Limb (tissue), 2 donors: ENCODE measurements at regions not wholly inside any gene's neighbourhood (a gene's known extent, or its start where the extent isn't known, plus 50 kb on each side); places are given as distances from the start of the nearest gene placed in this dataset.
"Not testable (repeated sequence)": the region's sequence is repeated elsewhere in the genome, so short reads cannot be mapped to it uniquely, and the experiment has no call there.

Experiments used
- DNase-seq, 2 donors: peaks; one replicate each; pipeline ENCODE4 v3.0.0-alpha.2; 2016; ENCODE audit errors: extremely low spot score in 2 of 2

GRCh38 chr2:55811048-55811447 is 112.5 kb downstream of the EFEMP1 start:
- DNase-seq, result no peak

- no peak for DNase-seq
Measured at GRCh38 chr2:55810622-55811020, 113.0 kb downstream of the EFEMP1 start.

- DNase-seq, result no peak
Measured at GRCh38 chr2:55809875-55810621, 113.5 kb downstream of the EFEMP1 start.

GRCh38 chr2:55807900-55808299 is 114.3 kb upstream of the PNPT1 start:
- DNase-seq, result no peak

GRCh38 chr2:55805686-55806085 is 112.0 kb upstream of the PNPT1 start:
- no peak for DNase-seq

- no peak for DNase-seq
Measured at GRCh38 chr2:55804535-55804934, 110.9 kb upstream of the PNPT1 start.

- no peak for DNase-seq
Measured at GRCh38 chr2:55802067-55802466, 108.4 kb upstream of the PNPT1 start.

- no peak for DNase-seq
Measured at GRCh38 chr2:55801436-55801835, 107.8 kb upstream of the PNPT1 start.

GRCh38 chr2:55799624-55800023 is 106.0 kb upstream of the PNPT1 start:
- DNase-seq, result not testable (repeated sequence)

GRCh38 chr2:55796121-55796520 is 102.5 kb upstream of the PNPT1 start:
- DNase-seq, result no peak

GRCh38 chr2:55793602-55794001 is 100.0 kb upstream of the PNPT1 start:
- not testable (repeated sequence) for DNase-seq

- DNase-seq, result no peak
Measured at GRCh38 chr2:55786280-55786679, 92.6 kb upstream of the PNPT1 start.

- DNase-seq, result not testable (repeated sequence)
Measured at GRCh38 chr2:55783751-55784150, 90.1 kb upstream of the PNPT1 start.

- DNase-seq, result no peak
Measured at GRCh38 chr2:55782528-55783173, 89.0 kb upstream of the PNPT1 start.

GRCh38 chr2:55781542-55781941 is 87.9 kb upstream of the PNPT1 start:
- no peak for DNase-seq

GRCh38 chr2:55780697-55781096 is 87.1 kb upstream of the PNPT1 start:
- no peak for DNase-seq

GRCh38 chr2:55779459-55780421 is 86.1 kb upstream of the PNPT1 start:
- DNase-seq, result no peak

- no peak for DNase-seq
Measured at GRCh38 chr2:55776966-55777365, 83.3 kb upstream of the PNPT1 start.

- no peak for DNase-seq
Measured at GRCh38 chr2:55776479-55776878, 82.8 kb upstream of the PNPT1 start.

- DNase-seq, result no peak
Measured at GRCh38 chr2:55775828-55776227, 82.2 kb upstream of the PNPT1 start.

GRCh38 chr2:55773651-55774050 is 80.0 kb upstream of the PNPT1 start:
- not testable (repeated sequence) for DNase-seq
